CD8-positive, alpha-beta memory T cell (primary cell): ENCODE measurements at regions not wholly inside any gene's neighbourhood (a gene's known extent, or its start where the extent isn't known, plus 50 kb on each side); places are given as distances from the start of the nearest gene placed in this dataset.

Source experiments
- CTCF ChIA-PET: fragments of 350-600 bp; sonication (Branson Sonifier 250); formaldehyde crosslinking; loops from one replicate; lab custom pipeline; 2021; ENCODE audit warnings: antibody characterized with exemption; lab: Charles Lee
- POLR2A ChIA-PET: fragments of 350-600 bp; sonication (Branson Sonifier 250); formaldehyde crosslinking; loops from one replicate; lab custom pipeline; 2021; ENCODE audit warnings: antibody characterized with exemption; lab: Charles Lee
- DNase-seq, 5 donors: peaks; one replicate each; pipeline versions ENCODE4 v3.0.0 to v3.0.0-alpha.2; 2020 to 2022; ENCODE audit warnings: mixed read lengths in 1 of 5
- H3K27ac ChIP-seq: one replicate; pipeline ENCODE4 v1.7.0; 2013; ENCODE audit warnings: low read depth, mild to moderate bottlenecking, low read length, moderate library complexity
- H3K27me3 ChIP-seq: 2 replicates; pipeline ENCODE4 v1.7.0; 2013; ENCODE audit warnings: low read length, mild to moderate bottlenecking; ENCODE audit not compliant: insufficient read depth, poor library complexity, severe bottlenecking
- H3K36me3 ChIP-seq: 2 replicates; pipeline ENCODE4 v1.7.0; 2013; ENCODE audit warnings: mild to moderate bottlenecking, low read length, moderate library complexity; ENCODE audit not compliant: insufficient read depth
- H3K4me1 ChIP-seq: 2 replicates; pipeline ENCODE4 v1.7.0; 2013; ENCODE audit warnings: mild to moderate bottlenecking, low read length, moderate library complexity; ENCODE audit not compliant: insufficient read depth
- H3K4me3 ChIP-seq: 2 replicates; pipeline ENCODE4 v1.7.0; 2013; ENCODE audit warnings: mild to moderate bottlenecking, low read length
- H3K9me3 ChIP-seq: 2 replicates; pipeline ENCODE4 v1.7.0; 2013; ENCODE audit warnings: mild to moderate bottlenecking, low read length
- H3K27ac Mint-ChIP-seq, 8 donors: one replicate each; pipeline ENCODE4 v1.8.0; 2020 to 2021; ENCODE audit warnings: mixed read lengths in 8 of 8, mild to moderate bottlenecking in 6 of 8, inconsistent platforms in 3 of 8, moderate library complexity in 3 of 8
- H3K27me3 Mint-ChIP-seq, 2 donors: one replicate each; pipeline ENCODE4 v1.8.0; 2020 to 2021; ENCODE audit warnings: mixed read lengths in 2 of 2, mild to moderate bottlenecking in 1 of 2, moderate library complexity in 1 of 2
- H3K36me3 Mint-ChIP-seq, 3 donors: one replicate each; pipeline ENCODE4 v1.8.0; 2020 to 2021; ENCODE audit warnings: mixed read lengths in 3 of 3, inconsistent platforms in 1 of 3, mild to moderate bottlenecking in 1 of 3
- H3K4me1 Mint-ChIP-seq, 3 donors: one replicate each; pipeline ENCODE4 v1.8.0; 2020 to 2021; ENCODE audit warnings: mixed read lengths in 3 of 3, inconsistent platforms in 1 of 3, mild to moderate bottlenecking in 1 of 3
- H3K4me3 Mint-ChIP-seq, 7 donors: one replicate each; pipeline ENCODE4 v1.8.0; 2020 to 2021; ENCODE audit warnings: mixed read lengths in 7 of 7, mild to moderate bottlenecking in 6 of 7, moderate library complexity in 4 of 7, inconsistent platforms in 2 of 7
- H3K9me3 Mint-ChIP-seq, 5 donors: one replicate each; pipeline ENCODE4 v1.8.0; 2020 to 2022; ENCODE audit warnings: mixed read lengths in 5 of 5, mild to moderate bottlenecking in 3 of 5, moderate library complexity in 2 of 5, inconsistent platforms in 1 of 5

DNA sequence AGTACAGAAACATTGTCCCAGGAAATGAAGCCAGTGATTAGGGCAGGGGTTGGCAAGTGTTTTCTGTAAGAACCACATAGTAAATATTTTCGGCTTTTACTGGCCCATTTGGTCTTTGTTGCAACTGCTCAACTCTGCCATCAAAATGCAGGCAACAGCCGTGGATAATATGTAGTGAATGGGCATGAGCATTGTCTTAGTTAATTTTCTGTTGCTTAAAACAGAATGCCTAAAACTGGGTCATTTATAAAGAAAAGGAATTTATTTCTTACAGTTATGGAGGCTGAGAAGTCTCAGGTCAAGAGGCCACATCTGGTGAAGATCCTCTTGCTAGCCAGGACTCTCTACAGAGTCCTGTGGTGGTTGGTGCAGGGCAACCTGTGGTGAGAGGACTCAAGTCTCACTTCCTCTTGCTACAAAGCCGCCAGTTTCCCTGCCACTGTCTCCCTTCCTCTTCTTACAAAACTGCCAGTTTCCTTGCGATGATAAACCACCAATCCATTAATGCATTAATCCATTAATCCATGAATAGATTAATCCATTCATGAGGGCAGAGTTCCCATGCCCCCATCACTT lies 166.4 kb downstream of the PSMG1 start:
- no peaks in the 10 kb centered on the region for H3K36me3 ChIP-seq
- H3K4me3 Mint-ChIP-seq: no peak overlapping the region
- ChIA-PET CTCF (no interaction called here), POLR2A (no interaction called here)
- no peaks in the 10 kb centered on the region for H3K27me3 ChIP-seq
- DNase-seq: no peak
- H3K9me3 ChIP-seq: no peaks in the 10 kb centered on the region
- no peak overlapping the region for H3K4me3 ChIP-seq
- H3K4me1 Mint-ChIP-seq: no peaks in the 10 kb centered on the region
- no peak overlapping the region for H3K27ac ChIP-seq
- no peaks in the 10 kb centered on the region for H3K9me3 Mint-ChIP-seq
- H3K27me3 Mint-ChIP-seq: peaks cover 0 to 19% of the 10 kb centered on the region in 2 donors
- H3K4me1 ChIP-seq: no peaks in the 10 kb centered on the region
- H3K36me3 Mint-ChIP-seq: no peaks in the 10 kb centered on the region
- H3K27ac Mint-ChIP-seq: no peak overlapping the region

DNA sequence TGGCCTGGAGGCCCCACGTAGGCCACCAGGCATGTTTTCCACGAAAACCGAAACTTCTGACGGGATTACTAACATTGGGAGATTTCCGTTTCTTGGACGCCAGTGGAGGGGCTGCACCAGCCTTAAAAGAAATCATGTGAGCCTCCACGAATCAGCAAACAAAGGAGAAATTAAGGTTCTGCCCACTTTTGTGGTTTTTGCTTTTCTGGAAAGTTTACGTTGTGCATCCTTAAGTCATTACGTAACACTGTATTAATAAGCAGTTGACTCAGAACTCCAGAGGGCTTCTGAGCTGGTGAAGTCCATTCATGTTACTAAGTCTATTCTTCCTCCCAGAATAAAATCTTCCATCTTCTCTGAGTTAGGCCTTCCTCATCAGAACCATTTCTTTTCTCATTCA lies 168.5 kb downstream of the PSMG1 start:
- no peak overlapping the region for H3K4me3 ChIP-seq
- Mint-ChIP-seq H3K9me3 (no peaks in the 10 kb centered on the region), H3K27me3 (peaks cover 4 to 19% of the 10 kb centered on the region in 2 donors), H3K36me3 (no peaks in the 10 kb centered on the region), H3K4me1 (no peaks in the 10 kb centered on the region), H3K4me3 (no peak overlapping the region), H3K27ac (no peak overlapping the region)
- H3K36me3 ChIP-seq: no peaks in the 10 kb centered on the region
- POLR2A ChIA-PET: no interaction called here
- no peaks in the 10 kb centered on the region for H3K27me3 ChIP-seq
- CTCF ChIA-PET: no interaction called here
- H3K9me3 ChIP-seq: no peaks in the 10 kb centered on the region
- no peak overlapping the region for H3K27ac ChIP-seq
- H3K4me1 ChIP-seq: no peaks in the 10 kb centered on the region
- DNase-seq: no peak

DNA sequence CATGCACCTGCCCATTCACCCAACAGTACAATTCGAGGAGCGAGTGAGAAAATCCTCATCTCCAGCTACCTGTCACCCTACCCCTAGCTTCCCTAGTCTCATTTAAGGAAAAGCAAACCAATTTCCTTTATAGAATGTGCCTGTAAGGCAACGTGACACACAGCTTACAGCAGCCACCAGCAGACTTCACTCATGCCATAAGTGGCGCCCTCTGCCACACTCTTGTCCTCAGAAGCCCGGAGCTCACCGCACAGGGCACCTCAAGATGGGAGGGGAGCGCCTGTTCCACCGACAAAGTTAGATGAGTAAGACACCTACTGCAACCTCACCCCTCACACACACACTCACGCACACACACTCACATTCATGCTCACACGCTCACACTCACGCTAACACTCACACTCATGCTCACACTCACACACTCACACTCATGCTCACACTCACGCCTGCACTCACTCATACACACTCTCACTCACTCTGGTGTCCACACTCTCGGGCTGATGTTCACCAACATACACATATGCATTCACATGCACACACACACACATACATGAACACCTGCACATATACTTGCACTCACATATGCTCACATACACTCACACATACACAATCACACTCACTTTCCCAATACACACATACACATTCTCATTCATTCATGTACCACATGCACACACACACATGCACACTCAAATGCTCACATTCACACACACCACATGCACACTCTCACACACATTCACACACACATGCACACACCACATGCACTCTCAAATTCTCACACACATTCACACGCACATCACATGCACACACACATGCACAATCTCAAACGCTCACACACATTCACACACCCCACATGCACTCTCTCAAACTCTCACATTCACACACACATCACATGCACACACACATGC lies 170.7 kb downstream of the PSMG1 start:
- DNase-seq: no peak
- ChIA-PET CTCF (no interaction called here), POLR2A (no interaction called here)
- Histone ChIP-seq H3K4me3 (no peak overlapping the region), H3K4me1 (no peaks in the 10 kb centered on the region), H3K9me3 (no peaks in the 10 kb centered on the region), H3K36me3 (no peaks in the 10 kb centered on the region), H3K27ac (no peak overlapping the region), H3K27me3 (no peaks in the 10 kb centered on the region)
- Mint-ChIP-seq H3K27ac (no peak overlapping the region), H3K4me1 (no peaks in the 10 kb centered on the region), H3K4me3 (no peak overlapping the region), H3K36me3 (no peaks in the 10 kb centered on the region), H3K9me3 (no peaks in the 10 kb centered on the region), H3K27me3 (peaks cover 6 to 25% of the 10 kb centered on the region in 2 donors)

DNA sequence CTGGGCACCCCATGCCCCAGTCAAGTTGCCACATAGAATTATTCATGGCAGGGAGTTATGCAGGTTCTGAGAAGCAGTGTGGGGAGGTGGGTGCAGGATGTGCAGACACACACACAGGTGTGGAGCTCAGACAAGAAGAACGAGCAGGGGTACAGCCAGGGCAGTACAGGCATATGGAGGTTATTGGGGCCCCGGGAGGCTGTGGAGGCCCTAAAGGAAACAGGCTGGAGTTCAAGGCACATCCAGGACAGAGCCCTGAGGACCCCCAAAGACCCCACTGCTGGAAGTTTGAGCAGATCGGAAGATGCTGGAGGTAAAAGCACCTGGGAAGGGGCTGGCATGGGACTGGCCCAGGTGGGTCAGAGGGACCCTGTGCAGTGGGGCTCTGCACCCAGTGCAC lies 171.3 kb downstream of the PSMG1 start:
- Mint-ChIP-seq H3K27me3 (peaks cover 6 to 29% of the 10 kb centered on the region in 2 donors), H3K36me3 (no peaks in the 10 kb centered on the region), H3K4me1 (no peaks in the 10 kb centered on the region), H3K4me3 (no peak overlapping the region), H3K9me3 (no peaks in the 10 kb centered on the region), H3K27ac (no peak overlapping the region)
- Histone ChIP-seq H3K4me3 (no peak overlapping the region), H3K36me3 (no peaks in the 10 kb centered on the region), H3K4me1 (no peaks in the 10 kb centered on the region), H3K27ac (no peak overlapping the region), H3K27me3 (no peaks in the 10 kb centered on the region), H3K9me3 (no peaks in the 10 kb centered on the region)
- no peak for DNase-seq
- ChIA-PET CTCF (no interaction called here), POLR2A (no interaction called here)

DNA sequence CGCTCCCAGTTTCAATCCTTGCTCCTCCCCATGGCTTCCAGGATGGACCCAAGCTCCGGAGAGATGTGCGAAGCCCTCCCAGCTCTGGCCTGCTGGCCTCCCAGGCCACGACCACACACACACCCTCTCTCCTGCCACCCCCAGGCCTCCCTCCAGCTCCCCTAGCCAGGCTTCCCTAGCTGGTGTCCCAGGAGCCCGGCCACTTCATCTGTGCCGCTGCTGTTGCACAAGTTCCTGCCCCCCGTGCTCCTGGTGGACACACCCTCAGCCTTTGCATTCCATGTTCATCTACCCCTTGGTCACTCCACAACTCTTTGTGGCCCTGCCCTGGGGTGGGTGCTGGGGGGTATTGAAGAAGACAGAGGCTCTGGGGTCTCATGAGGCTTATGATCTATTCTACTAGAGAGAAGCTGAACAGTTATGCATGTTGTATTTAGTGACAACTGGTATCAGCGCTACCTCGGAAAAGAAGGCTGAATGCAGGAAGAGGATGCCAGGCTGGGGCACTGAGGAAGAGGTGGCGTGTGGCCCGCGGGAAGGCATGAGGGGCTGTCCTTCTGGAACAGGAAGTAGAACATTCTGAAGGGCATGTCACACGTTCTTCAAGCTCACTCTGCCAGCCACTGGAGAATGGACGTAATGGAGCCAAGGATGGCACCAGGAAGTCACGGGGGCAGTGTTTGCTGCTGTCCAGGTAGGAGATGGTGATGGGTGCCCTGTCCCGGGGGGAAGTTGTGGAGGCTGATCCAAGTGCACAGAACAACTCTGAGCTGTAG lies 172.4 kb downstream of the PSMG1 start:
- no peak overlapping the region for H3K4me3 ChIP-seq
- no peaks in the 10 kb centered on the region for H3K9me3 ChIP-seq
- H3K27me3 ChIP-seq: no peaks in the 10 kb centered on the region
- H3K9me3 Mint-ChIP-seq: no peaks in the 10 kb centered on the region
- DNase-seq: no peak
- H3K36me3 ChIP-seq: no peaks in the 10 kb centered on the region
- H3K4me1 ChIP-seq: no peaks in the 10 kb centered on the region
- no peak overlapping the region for H3K27ac Mint-ChIP-seq
- H3K4me1 Mint-ChIP-seq: no peaks in the 10 kb centered on the region
- ChIA-PET CTCF (no interaction called here), POLR2A (no interaction called here)
- no peak overlapping the region for H3K27ac ChIP-seq
- peaks cover 6 to 29% of the 10 kb centered on the region in 2 donors for H3K27me3 Mint-ChIP-seq
- no peaks in the 10 kb centered on the region for H3K36me3 Mint-ChIP-seq
- no peak overlapping the region for H3K4me3 Mint-ChIP-seq

DNA sequence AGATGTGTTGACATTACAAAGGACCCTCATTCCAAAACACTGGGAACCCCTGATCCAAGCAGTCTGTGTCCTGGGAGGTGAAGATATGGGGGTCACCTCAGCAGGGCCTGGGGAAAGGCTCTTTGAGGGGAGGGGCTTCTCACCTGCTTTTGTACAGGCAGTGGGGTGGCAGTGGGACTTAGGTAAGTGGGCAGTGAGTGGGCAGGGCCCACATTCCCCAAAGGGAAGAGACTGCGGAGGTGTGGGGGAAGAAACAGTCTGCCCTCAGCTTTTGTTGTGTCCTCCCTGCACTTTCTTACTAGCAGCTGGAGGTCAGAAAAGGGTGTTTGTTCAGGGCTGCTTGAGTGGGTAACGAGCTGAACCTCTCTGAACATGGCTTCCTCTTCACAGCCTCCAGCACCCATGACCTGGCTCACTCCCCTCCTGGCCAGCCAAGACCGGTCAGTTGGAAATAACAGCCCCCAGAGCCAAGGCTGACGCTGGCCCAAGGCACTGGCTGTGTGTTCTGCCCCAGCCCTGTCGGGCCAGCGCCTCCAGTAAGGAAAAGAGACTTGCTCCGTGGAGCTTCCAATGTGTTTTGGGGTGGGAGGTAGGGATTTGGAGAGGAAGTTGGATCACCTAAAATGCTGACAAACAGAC lies 173.5 kb downstream of the PSMG1 start:
- no peak overlapping the region for H3K4me3 Mint-ChIP-seq
- no peak overlapping the region for H3K27ac ChIP-seq
- H3K27ac Mint-ChIP-seq: no peak overlapping the region
- H3K9me3 ChIP-seq: no peaks in the 10 kb centered on the region
- H3K27me3 Mint-ChIP-seq: peaks cover 6 to 22% of the 10 kb centered on the region in 2 donors
- DNase-seq: no peak
- ChIA-PET POLR2A (no interaction called here), CTCF (no interaction called here)
- no peaks in the 10 kb centered on the region for H3K36me3 ChIP-seq
- H3K4me1 Mint-ChIP-seq: peaks cover 1 to 3% (median 2%) of the 10 kb centered on the region in 3 donors
- H3K9me3 Mint-ChIP-seq: no peaks in the 10 kb centered on the region
- H3K36me3 Mint-ChIP-seq: no peaks in the 10 kb centered on the region
- no peaks in the 10 kb centered on the region for H3K27me3 ChIP-seq
- peaks cover under 1% of the 10 kb centered on the region for H3K4me1 ChIP-seq
- no peak overlapping the region for H3K4me3 ChIP-seq

DNA sequence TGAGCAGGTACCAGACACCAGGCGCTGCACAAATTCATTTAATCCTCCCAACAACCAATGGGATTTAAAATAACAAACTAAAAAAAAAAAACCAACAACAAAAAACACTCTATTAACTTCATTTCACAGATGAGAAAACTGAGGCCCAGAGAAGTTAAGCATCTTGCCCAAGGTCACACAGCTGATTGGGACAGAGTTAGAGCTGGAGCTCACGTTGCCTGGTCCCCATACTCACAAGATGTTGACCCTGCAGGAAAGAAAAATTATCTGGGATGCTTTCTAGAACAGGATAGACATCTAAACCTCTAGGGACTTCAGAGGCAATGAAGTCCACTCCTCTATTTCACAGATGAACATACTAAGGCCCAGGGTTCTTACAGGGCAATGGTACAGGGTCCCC lies 175.3 kb downstream of the PSMG1 start:
- Mint-ChIP-seq H3K4me1 (peaks cover 2 to 6% (median 5%) of the 10 kb centered on the region in 3 donors), H3K36me3 (no peaks in the 10 kb centered on the region), H3K27ac (no peak overlapping the region), H3K27me3 (peaks cover 6 to 22% of the 10 kb centered on the region in 2 donors), H3K9me3 (no peaks in the 10 kb centered on the region), H3K4me3 (no peak overlapping the region)
- no peak overlapping the region for H3K27ac ChIP-seq
- CTCF ChIA-PET: no interaction called here
- POLR2A ChIA-PET: no interaction called here
- no peak for DNase-seq
- peaks cover 7% of the 10 kb centered on the region for H3K4me1 ChIP-seq
- no peaks in the 10 kb centered on the region for H3K9me3 ChIP-seq
- H3K36me3 ChIP-seq: no peaks in the 10 kb centered on the region
- H3K4me3 ChIP-seq: no peak overlapping the region
- no peaks in the 10 kb centered on the region for H3K27me3 ChIP-seq

DNA sequence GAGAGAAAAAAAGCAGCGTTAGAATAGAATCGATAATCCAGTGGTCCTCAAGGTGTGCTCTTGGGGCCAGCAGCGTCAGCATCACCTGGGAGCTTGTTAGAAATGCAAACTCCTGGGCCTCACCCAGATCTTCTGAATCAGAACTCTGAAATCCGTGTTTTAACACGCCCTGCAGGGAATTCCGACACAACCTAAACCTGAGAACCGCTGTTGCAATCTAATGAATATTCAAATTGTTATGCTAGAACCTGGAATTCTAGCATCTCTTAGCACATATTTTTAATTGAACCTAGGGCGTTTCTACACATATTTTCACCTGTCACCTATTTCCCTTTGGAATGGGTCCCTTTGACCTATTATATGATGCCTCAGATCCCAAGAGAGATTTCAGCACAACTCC lies 175.7 kb downstream of the PSMG1 start:
- DNase-seq: no peak
- Mint-ChIP-seq H3K36me3 (no peaks in the 10 kb centered on the region), H3K4me3 (no peak overlapping the region), H3K27ac (no peak overlapping the region), H3K27me3 (peaks cover 6 to 23% of the 10 kb centered on the region in 2 donors), H3K4me1 (peaks cover 2 to 6% (median 5%) of the 10 kb centered on the region in 3 donors), H3K9me3 (no peaks in the 10 kb centered on the region)
- CTCF ChIA-PET: no interaction called here
- peaks cover 7% of the 10 kb centered on the region for H3K4me1 ChIP-seq
- H3K9me3 ChIP-seq: no peaks in the 10 kb centered on the region
- no peak overlapping the region for H3K27ac ChIP-seq
- H3K4me3 ChIP-seq: no peak overlapping the region
- POLR2A ChIA-PET: no interaction called here
- H3K27me3 ChIP-seq: no peaks in the 10 kb centered on the region
- no peaks in the 10 kb centered on the region for H3K36me3 ChIP-seq
